HG02759 (cell line): ENCODE measurements at regions not wholly inside any gene's neighbourhood (a gene's known extent, or its start where the extent isn't known, plus 50 kb on each side); places are given as distances from the start of the nearest gene placed in this dataset.

Experiments used
- ATAC-seq: cut with Tn5 transposase; IDR thresholded peaks from one replicate; pipeline ENCODE4 v1.9.1; 2021; ENCODE audit warnings: mild to moderate bottlenecking, moderate library complexity; ENCODE audit not compliant: unreplicated experiment

GRCh38 chr1:193368302-193368701, 181.9 kb upstream of the B3GALT2 start:
- ATAC-seq, result peak; percentile 64

GRCh38 chr1:193367863-193368262, 181.4 kb upstream of the B3GALT2 start:
- ATAC-seq, result peak; percentile 22

GRCh38 chr1:193366764-193367507, 180.5 kb upstream of the B3GALT2 start:
- ATAC-seq, result no peak

GRCh38 chr1:193365966-193366365, 179.6 kb upstream of the B3GALT2 start:
- no peak for ATAC-seq

- ATAC-seq, result no peak
Observed at GRCh38 chr1:193359631-193360030, 173.2 kb upstream of the B3GALT2 start.

GRCh38 chr1:193358419-193358818, 172.0 kb upstream of the B3GALT2 start:
- ATAC-seq, result no peak

- ATAC-seq, result no peak
Observed at GRCh38 chr1:193356249-193356648, 169.8 kb upstream of the B3GALT2 start.

GRCh38 chr1:193355626-193356025, 169.2 kb upstream of the B3GALT2 start:
- no peak for ATAC-seq

GRCh38 chr1:193355178-193355577, 168.8 kb upstream of the B3GALT2 start:
- ATAC-seq, result no peak

- ATAC-seq, result no peak
Observed at GRCh38 chr1:193348769-193349535, 162.5 kb upstream of the B3GALT2 start.

- no peak for ATAC-seq
Observed at GRCh38 chr1:193348091-193348768, 161.8 kb upstream of the B3GALT2 start.

GRCh38 chr1:193346085-193346484, 159.7 kb upstream of the B3GALT2 start:
- no peak for ATAC-seq

GRCh38 chr1:193342811-193343210, 156.4 kb upstream of the B3GALT2 start:
- ATAC-seq, result no peak

- no peak for ATAC-seq
Observed at GRCh38 chr1:193340331-193340730, 153.9 kb upstream of the B3GALT2 start.

GRCh38 chr1:193339401-193339800, 153.0 kb upstream of the B3GALT2 start:
- ATAC-seq, result no peak

GRCh38 chr1:193338194-193338593, 151.8 kb upstream of the B3GALT2 start:
- peak; percentile 52 for ATAC-seq

- no peak for ATAC-seq
Observed at GRCh38 chr1:193335806-193336428, 149.5 kb upstream of the B3GALT2 start.

GRCh38 chr1:193333166-193333565, 146.8 kb upstream of the B3GALT2 start:
- no peak for ATAC-seq

GRCh38 chr1:193326296-193326695, 139.9 kb upstream of the B3GALT2 start:
- no peak for ATAC-seq

- ATAC-seq, result no peak
Observed at GRCh38 chr1:193325771-193326170, 139.4 kb upstream of the B3GALT2 start.

GRCh38 chr1:193325042-193325441, 138.6 kb upstream of the B3GALT2 start:
- no peak for ATAC-seq
